ENCODE measurements at regions not wholly inside any gene's neighbourhood (a gene's known extent, or its start where the extent isn't known, plus 50 kb on each side); places are given as distances from the start of the nearest gene placed in this dataset.

DNA sequence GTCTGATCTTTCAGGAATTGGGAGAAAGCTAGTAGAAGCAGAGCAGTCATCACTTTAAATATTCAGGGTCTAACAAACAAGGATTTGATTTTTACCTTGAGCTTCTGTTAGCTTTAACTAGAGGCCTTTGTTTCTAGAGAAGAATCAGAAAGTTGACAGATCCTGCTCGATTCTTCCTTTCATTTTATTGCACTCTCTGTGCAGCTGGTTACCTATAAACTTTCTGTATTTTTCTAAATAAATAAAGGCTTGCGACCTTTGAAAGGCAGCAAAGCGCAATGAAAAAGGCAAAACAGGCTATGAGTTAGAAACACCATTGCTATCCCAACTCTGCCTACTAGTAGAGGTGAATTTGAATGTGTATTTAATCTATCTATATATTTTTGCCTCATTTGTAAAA, 101.4 kb upstream of the NPY2R start:
- TF ChIP-seq EP300 (conservative IDR thresholded peaks at IDR 0.05; ENCODE audit: poor library complexity, severe bottlenecking) (no peak), POLR2AphosphoS5 (IDR thresholded peaks at IDR 0.05) (no peak), CTCF (IDR thresholded peaks at IDR 0.05; ENCODE audit: poor library complexity, severe bottlenecking) (no peak), EZH2 (IDR thresholded peaks at IDR 0.05; ENCODE audit: borderline replicate concordance, insufficient read depth, low read length, poor library complexity, severe bottlenecking) (no peak), TAF1 (IDR thresholded peaks at IDR 0.05; ENCODE audit: low read depth) (no peak), MXI1 (conservative IDR thresholded peaks at IDR 0.05; ENCODE audit: poor library complexity, severe bottlenecking) (no peak), SMC3 (conservative IDR thresholded peaks at IDR 0.05; ENCODE audit: poor library complexity) (no peak), RAD21 (conservative IDR thresholded peaks at IDR 0.05) (no peak)
- TF ChIP-seq, protein P1, sequence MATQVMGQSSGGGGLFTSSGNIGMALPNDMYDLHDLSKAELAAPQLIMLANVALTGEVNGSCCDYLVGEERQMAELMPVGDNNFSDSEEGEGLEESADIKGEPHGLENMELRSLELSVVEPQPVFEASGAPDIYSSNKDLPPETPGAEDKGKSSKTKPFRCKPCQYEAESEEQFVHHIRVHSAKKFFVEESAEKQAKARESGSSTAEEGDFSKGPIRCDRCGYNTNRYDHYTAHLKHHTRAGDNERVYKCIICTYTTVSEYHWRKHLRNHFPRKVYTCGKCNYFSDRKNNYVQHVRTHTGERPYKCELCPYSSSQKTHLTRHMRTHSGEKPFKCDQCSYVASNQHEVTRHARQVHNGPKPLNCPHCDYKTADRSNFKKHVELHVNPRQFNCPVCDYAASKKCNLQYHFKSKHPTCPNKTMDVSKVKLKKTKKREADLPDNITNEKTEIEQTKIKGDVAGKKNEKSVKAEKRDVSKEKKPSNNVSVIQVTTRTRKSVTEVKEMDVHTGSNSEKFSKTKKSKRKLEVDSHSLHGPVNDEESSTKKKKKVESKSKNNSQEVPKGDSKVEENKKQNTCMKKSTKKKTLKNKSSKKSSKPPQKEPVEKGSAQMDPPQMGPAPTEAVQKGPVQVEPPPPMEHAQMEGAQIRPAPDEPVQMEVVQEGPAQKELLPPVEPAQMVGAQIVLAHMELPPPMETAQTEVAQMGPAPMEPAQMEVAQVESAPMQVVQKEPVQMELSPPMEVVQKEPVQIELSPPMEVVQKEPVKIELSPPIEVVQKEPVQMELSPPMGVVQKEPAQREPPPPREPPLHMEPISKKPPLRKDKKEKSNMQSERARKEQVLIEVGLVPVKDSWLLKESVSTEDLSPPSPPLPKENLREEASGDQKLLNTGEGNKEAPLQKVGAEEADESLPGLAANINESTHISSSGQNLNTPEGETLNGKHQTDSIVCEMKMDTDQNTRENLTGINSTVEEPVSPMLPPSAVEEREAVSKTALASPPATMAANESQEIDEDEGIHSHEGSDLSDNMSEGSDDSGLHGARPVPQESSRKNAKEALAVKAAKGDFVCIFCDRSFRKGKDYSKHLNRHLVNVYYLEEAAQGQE (IDR thresholded peaks at IDR 0.05; ENCODE audit: borderline replicate concordance) = no peak
